GM23248 (cell line): ENCODE measurements at regions not wholly inside any gene's neighbourhood (a gene's known extent, or its start where the extent isn't known, plus 50 kb on each side); places are given as distances from the start of the nearest gene placed in this dataset.

Experiments used
- EZH2 ChIP-seq: fragments of 200-600 bp; sonication (generic); IDR thresholded peaks from 2 replicates; pipeline ENCODE4 v1.6.1; 2018; ENCODE audit warnings: antibody characterized with exemption, mild to moderate bottlenecking; ENCODE audit not compliant: insufficient read depth, poor library complexity, severe bottlenecking
- EZH2phosphoT487 ChIP-seq: fragments of 200-600 bp; sonication (generic); IDR thresholded peaks from 2 replicates; pipeline ENCODE4 v1.6.1; 2018; ENCODE audit warnings: antibody characterized with exemption, moderate library complexity, mild to moderate bottlenecking, low read depth; ENCODE audit not compliant: insufficient read depth

- TF ChIP-seq EZH2 (no peak), EZH2phosphoT487 (no peak)
Measured at GRCh38 chr2:14752295-14752694, 119.8 kb downstream of the LRATD1 start.
